ENCODE measurements at regions not wholly inside any gene's neighbourhood (a gene's known extent, or its start where the extent isn't known, plus 50 kb on each side); places are given as distances from the start of the nearest gene placed in this dataset.

GRCh38 chr18:39406941-39407340, 1841.3 kb upstream of the CELF4 start:
- H3K4me3 ChIP-seq (ENCODE audit: low read depth, low read length, poor library complexity, severe bottlenecking) = no peak overlapping the region
- H3K9ac ChIP-seq (ENCODE audit: low read length) = no peak overlapping the region
- H3K4me1 ChIP-seq (ENCODE audit: insufficient read depth, low read length, severe bottlenecking) = no peaks in the 10 kb centered on the region
- H3K9me2 ChIP-seq (ENCODE audit: low read depth, low read length) = no peaks in the 10 kb centered on the region
- TF ChIP-seq EZH2 (IDR thresholded peaks at IDR 0.05; ENCODE audit: borderline replicate concordance, low read length) (no peak), CTCF (IDR thresholded peaks at IDR 0.05; ENCODE audit: low read length) (no peak)
- H3K4me2 ChIP-seq (ENCODE audit: low read length) = no peak overlapping the region
- H4K20me1 ChIP-seq (ENCODE audit: insufficient read depth, low read length) = no peaks in the 10 kb centered on the region
- H3K27ac ChIP-seq (ENCODE audit: low read depth, low read length, poor library complexity, severe bottlenecking) = no peak overlapping the region
- H3K27me3 ChIP-seq (ENCODE audit: insufficient read depth, low read length) = no peaks in the 10 kb centered on the region
- H3F3A ChIP-seq (ENCODE audit: insufficient read depth, low read length) = no peaks in the 10 kb centered on the region
- no peak overlapping the region for H2AFZ ChIP-seq (ENCODE audit: low read length)
- H3K9me3 ChIP-seq (ENCODE audit: low read length) = no peaks in the 10 kb centered on the region
- no peaks in the 10 kb centered on the region for H3K36me3 ChIP-seq (ENCODE audit: insufficient read depth, low read length)
- H3K79me2 ChIP-seq (ENCODE audit: insufficient read depth, low read length) = no peaks in the 10 kb centered on the region

GRCh38 chr18:39403121-39403520, 1837.5 kb upstream of the CELF4 start:
- no peak overlapping the region for H3K27ac ChIP-seq (ENCODE audit: low read depth, low read length, poor library complexity, severe bottlenecking)
- no peak for TF ChIP-seq CTCF (IDR thresholded peaks at IDR 0.05; ENCODE audit: low read length)
- no peak for TF ChIP-seq EZH2 (IDR thresholded peaks at IDR 0.05; ENCODE audit: borderline replicate concordance, low read length)
- no peak overlapping the region for H3K4me3 ChIP-seq (ENCODE audit: low read depth, low read length, poor library complexity, severe bottlenecking)
- H3K4me1 ChIP-seq (ENCODE audit: insufficient read depth, low read length, severe bottlenecking) = no peaks in the 10 kb centered on the region
- H3F3A ChIP-seq (ENCODE audit: insufficient read depth, low read length) = no peaks in the 10 kb centered on the region
- no peaks in the 10 kb centered on the region for H3K27me3 ChIP-seq (ENCODE audit: insufficient read depth, low read length)
- no peaks in the 10 kb centered on the region for H3K79me2 ChIP-seq (ENCODE audit: insufficient read depth, low read length)
- no peaks in the 10 kb centered on the region for H3K9me3 ChIP-seq (ENCODE audit: low read length)
- H2AFZ ChIP-seq (ENCODE audit: low read length) = no peak overlapping the region
- no peak overlapping the region for H3K4me2 ChIP-seq (ENCODE audit: low read length)
- no peaks in the 10 kb centered on the region for H4K20me1 ChIP-seq (ENCODE audit: insufficient read depth, low read length)
- no peaks in the 10 kb centered on the region for H3K9me2 ChIP-seq (ENCODE audit: low read depth, low read length)
- H3K9ac ChIP-seq (ENCODE audit: low read length) = no peak overlapping the region
- no peaks in the 10 kb centered on the region for H3K36me3 ChIP-seq (ENCODE audit: insufficient read depth, low read length)

GRCh38 chr18:39399662-39400061, 1834.1 kb upstream of the CELF4 start:
- Histone ChIP-seq H3K9me3 (ENCODE audit: low read length) (no peaks in the 10 kb centered on the region), H3K4me1 (ENCODE audit: insufficient read depth, low read length, severe bottlenecking) (no peaks in the 10 kb centered on the region), H3F3A (ENCODE audit: insufficient read depth, low read length) (no peaks in the 10 kb centered on the region), H3K36me3 (ENCODE audit: insufficient read depth, low read length) (no peaks in the 10 kb centered on the region), H3K27ac (ENCODE audit: low read depth, low read length, poor library complexity, severe bottlenecking) (no peak overlapping the region), H3K4me2 (ENCODE audit: low read length) (no peak overlapping the region), H2AFZ (ENCODE audit: low read length) (no peak overlapping the region), H4K20me1 (ENCODE audit: insufficient read depth, low read length) (no peaks in the 10 kb centered on the region), H3K4me3 (ENCODE audit: low read depth, low read length, poor library complexity, severe bottlenecking) (no peak overlapping the region), H3K79me2 (ENCODE audit: insufficient read depth, low read length) (no peaks in the 10 kb centered on the region), H3K9me2 (ENCODE audit: low read depth, low read length) (no peaks in the 10 kb centered on the region), H3K27me3 (ENCODE audit: insufficient read depth, low read length) (no peaks in the 10 kb centered on the region), H3K9ac (ENCODE audit: low read length) (no peak overlapping the region)
- TF ChIP-seq CTCF (IDR thresholded peaks at IDR 0.05; ENCODE audit: low read length) (no peak), EZH2 (IDR thresholded peaks at IDR 0.05; ENCODE audit: borderline replicate concordance, low read length) (no peak)
